ENCODE measurements at regions not wholly inside any gene's neighbourhood (a gene's known extent, or its start where the extent isn't known, plus 50 kb on each side); places are given as distances from the start of the nearest gene placed in this dataset.

GRCh38 chr7:131878777-131879176 is 322.3 kb upstream of the PODXL start:
- TF ChIP-seq, protein P1, sequence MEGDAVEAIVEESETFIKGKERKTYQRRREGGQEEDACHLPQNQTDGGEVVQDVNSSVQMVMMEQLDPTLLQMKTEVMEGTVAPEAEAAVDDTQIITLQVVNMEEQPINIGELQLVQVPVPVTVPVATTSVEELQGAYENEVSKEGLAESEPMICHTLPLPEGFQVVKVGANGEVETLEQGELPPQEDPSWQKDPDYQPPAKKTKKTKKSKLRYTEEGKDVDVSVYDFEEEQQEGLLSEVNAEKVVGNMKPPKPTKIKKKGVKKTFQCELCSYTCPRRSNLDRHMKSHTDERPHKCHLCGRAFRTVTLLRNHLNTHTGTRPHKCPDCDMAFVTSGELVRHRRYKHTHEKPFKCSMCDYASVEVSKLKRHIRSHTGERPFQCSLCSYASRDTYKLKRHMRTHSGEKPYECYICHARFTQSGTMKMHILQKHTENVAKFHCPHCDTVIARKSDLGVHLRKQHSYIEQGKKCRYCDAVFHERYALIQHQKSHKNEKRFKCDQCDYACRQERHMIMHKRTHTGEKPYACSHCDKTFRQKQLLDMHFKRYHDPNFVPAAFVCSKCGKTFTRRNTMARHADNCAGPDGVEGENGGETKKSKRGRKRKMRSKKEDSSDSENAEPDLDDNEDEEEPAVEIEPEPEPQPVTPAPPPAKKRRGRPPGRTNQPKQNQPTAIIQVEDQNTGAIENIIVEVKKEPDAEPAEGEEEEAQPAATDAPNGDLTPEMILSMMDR (conservative IDR thresholded peaks at IDR 0.05; ENCODE audit: low read depth, low read length) = no peak
- no peak for TF ChIP-seq EZH2 (IDR thresholded peaks at IDR 0.05; ENCODE audit: borderline replicate concordance, low read depth, low read length, poor library complexity, severe bottlenecking)

Measured in A673 (cell line).